ENCODE measurements at regions not wholly inside any gene's neighbourhood (a gene's known extent, or its start where the extent isn't known, plus 50 kb on each side); places are given as distances from the start of the nearest gene placed in this dataset.
"Not testable (repeated sequence)": the region's sequence is repeated elsewhere in the genome, so short reads cannot be mapped to it uniquely, and the experiment has no call there.

DNA sequence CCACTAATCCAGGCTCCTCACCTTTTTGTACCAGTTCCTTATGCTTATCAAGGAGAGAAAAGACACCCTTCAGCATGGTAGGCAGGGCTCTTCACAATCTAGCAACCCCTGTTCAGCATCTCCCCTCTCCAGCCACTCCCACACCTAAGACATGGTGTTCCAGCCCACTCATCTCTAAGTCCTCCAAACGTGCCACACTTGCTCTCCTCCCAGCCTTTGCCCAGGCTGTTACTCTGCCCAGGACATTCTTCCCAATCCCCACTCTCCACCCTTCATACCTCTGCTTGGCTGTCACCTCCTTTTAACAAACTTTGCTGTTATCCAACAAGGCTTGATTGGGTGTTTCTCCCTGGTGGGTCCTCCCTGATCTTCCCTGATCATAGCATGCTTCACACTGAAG lies 270.6 kb upstream of the CHAC2 start:
- Mint-ChIP-seq H3K9me3 (no peaks in the 10 kb centered on the region), H3K27ac (no peak overlapping the region), H3K27me3 (no peaks in the 10 kb centered on the region), H3K4me1 (ENCODE audit: low read depth in 2 of 2) (no peaks in the 10 kb centered on the region), H3K36me3 (no peaks in the 10 kb centered on the region), H3K4me3 (no peak overlapping the region)
- ATAC-seq, result no peak
- DNase-seq (ENCODE audit: low spot score), result no peak

DNA sequence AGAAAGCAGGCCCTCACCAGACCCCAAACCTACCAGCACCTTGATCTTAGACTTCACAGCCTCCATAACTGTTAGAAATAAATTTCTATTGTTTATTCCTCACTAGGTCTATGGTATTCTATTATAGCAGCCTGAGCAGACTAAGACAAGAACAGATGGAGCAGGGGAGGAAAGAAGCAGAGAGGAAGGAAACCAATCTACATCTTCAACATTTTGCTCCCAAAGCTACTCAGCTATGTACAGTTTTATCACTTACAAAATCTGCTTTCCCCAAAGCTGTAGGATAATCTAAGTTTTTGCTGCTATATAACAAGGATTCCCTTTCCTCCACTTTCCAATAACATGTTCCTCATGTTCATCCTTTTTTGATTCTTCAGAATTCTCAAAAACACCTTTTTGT lies 274.4 kb upstream of the CHAC2 start:
- Mint-ChIP-seq H3K27me3 (no peaks in the 10 kb centered on the region), H3K36me3 (no peaks in the 10 kb centered on the region), H3K9me3 (peaks cover 3% of the 10 kb centered on the region), H3K4me1 (ENCODE audit: low read depth in 2 of 2) (no peaks in the 10 kb centered on the region), H3K27ac (no peak overlapping the region), H3K4me3 (no peak overlapping the region)
- ATAC-seq (no peak), DNase-seq (ENCODE audit: low spot score) (no peak)

DNA sequence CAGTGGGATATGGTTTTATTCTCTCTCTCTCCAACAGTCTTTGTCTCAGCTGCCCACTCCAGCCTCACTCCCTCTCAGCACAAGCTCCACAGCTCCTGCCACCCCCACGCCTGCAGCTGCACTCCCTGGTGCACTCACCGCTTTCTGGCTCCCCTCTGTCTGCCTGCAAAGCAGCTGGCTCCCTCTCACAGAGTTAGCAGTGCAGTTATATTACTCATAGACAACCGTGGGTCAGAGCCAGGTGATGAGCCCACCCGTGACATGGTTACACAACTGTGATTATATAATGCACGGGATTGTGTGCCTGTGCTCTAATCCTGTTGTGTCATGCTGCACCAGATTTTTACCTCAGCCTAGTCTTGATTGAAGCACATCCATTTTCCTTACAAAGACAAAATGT lies 276.9 kb upstream of the CHAC2 start:
- H3K27me3 Mint-ChIP-seq, result no peaks in the 10 kb centered on the region
- H3K4me1 Mint-ChIP-seq (ENCODE audit: low read depth in 2 of 2), result no peaks in the 10 kb centered on the region
- DNase-seq (ENCODE audit: low spot score), result no peak
- peaks cover 3% of the 10 kb centered on the region for H3K9me3 Mint-ChIP-seq
- no peaks in the 10 kb centered on the region for H3K36me3 Mint-ChIP-seq
- H3K4me3 Mint-ChIP-seq, result no peak overlapping the region
- H3K27ac Mint-ChIP-seq, result no peak overlapping the region
- no peak for ATAC-seq

DNA sequence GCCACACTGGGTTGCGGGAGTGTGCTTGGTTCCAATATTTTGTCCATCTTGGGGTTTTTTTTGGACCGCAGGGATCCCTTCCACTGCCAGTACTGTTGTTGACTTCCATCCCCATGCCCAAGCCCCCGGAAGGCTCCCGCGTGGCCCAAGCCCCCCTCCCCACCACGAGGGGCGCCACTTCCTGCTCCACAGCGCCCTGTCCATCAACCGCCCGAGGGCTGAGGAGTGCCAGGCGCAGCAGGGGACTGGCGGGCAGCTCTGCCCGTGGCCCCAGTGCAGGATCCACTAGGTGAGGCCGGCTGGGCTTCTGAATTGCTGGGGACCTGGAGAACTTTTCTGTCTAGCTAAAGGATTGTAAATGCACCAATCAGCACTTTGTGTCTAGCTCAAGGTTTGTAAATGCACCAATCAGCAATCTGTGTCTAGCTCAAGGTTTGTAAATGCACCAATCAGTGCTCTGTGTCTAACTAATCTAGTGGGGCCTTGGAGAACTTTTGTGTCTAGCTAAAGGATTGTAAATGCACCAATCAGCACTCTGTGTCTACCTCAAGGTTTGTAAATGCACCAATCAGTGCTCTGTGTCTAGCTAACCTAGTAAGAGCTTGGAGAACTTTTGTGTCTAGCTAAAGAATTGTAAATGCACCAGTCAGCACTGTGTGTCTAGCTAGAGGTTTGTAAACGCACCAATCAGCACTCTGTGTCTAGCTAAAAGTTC lies 281.3 kb upstream of the CHAC2 start:
- not testable (repeated sequence) for DNase-seq (ENCODE audit: low spot score); H3K27me3 Mint-ChIP-seq; H3K27ac Mint-ChIP-seq; H3K4me1 Mint-ChIP-seq (ENCODE audit: low read depth in 2 of 2); H3K36me3 Mint-ChIP-seq; H3K4me3 Mint-ChIP-seq; ATAC-seq; H3K9me3 Mint-ChIP-seq

DNA sequence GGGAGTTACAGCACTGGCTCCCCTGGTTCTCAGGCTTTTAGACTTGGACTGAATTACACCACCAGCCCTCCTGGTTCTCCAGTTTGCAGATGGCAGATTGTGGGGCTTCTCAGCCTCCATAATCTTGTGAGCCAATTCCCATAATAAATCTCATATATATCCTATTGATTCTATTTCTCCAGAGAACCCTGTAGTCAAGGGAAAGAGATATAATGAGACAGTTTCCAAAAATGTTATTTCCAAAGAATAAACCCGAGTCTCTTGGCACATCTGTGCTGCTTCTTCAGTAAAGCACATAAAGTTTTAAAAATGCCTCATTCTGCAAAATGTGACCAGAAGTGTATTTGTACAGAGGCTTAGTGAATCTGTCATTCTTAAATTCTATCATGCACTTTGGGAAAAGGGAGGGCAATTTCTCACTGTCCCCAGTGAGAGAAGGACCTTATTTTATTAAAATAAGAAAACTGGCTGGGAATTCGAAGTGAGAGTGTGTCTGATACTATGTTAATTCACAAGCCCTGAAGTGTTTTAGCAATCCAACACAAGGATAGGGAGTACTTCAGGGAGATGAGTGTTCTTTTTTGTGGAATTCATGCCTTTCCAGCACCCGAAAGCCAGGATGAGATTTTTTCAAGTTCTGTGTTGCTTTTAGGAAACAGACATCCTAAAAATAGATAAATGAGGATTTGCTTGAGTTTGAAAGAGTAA lies 282.4 kb upstream of the CHAC2 start:
- no peak for DNase-seq (ENCODE audit: low spot score)
- no peaks in the 10 kb centered on the region for H3K36me3 Mint-ChIP-seq
- H3K4me3 Mint-ChIP-seq, result no peak overlapping the region
- no peak overlapping the region for H3K27ac Mint-ChIP-seq
- ATAC-seq, result no peak
- peaks cover 3% of the 10 kb centered on the region for H3K9me3 Mint-ChIP-seq
- H3K4me1 Mint-ChIP-seq (ENCODE audit: low read depth in 2 of 2), result no peaks in the 10 kb centered on the region
- no peaks in the 10 kb centered on the region for H3K27me3 Mint-ChIP-seq

DNA sequence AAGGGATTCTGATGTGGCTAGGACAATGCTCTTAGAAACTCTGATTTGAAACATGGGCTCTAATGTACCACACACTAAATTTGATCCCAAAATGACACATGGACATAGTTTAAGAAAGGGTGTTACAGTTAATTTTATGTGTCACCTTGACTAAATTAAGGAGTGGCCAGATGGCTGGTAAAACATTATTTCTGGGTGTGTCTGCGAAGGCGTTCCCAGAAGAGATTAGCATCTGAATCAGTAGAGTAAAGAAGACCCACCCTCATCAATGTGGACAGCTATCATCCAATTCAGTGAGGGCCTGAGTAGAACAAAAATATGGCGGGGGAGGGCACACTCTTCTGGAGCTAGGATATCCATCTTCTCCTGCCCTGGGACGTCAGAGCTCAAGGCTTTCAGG lies 283.1 kb upstream of the CHAC2 start:
- no peaks in the 10 kb centered on the region for H3K27me3 Mint-ChIP-seq
- no peak overlapping the region for H3K27ac Mint-ChIP-seq
- peaks cover 3% of the 10 kb centered on the region for H3K9me3 Mint-ChIP-seq
- ATAC-seq (no peak), DNase-seq (ENCODE audit: low spot score) (no peak)
- H3K4me3 Mint-ChIP-seq, result no peak overlapping the region
- H3K4me1 Mint-ChIP-seq (ENCODE audit: low read depth in 2 of 2), result no peaks in the 10 kb centered on the region
- no peaks in the 10 kb centered on the region for H3K36me3 Mint-ChIP-seq

DNA sequence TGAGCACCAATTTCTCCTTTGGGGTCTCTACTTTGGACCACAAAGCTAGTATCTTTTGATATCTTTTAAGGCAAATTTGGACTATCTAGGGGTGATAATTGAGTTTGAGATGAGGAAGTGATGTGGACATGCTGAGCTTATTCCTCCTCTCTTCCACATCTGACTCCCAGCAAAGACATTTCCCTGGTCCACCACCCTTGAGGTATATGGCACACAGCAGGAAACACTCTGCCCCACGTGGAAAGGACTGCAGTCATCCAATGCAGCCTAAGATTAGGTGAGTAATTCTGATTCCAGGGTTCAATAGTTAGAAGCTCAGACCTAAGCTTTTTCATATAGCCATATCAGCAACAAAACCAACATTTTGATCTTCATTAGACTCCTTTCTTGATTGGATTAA lies 290.1 kb upstream of the CHAC2 start:
- Mint-ChIP-seq H3K4me1 (ENCODE audit: low read depth in 2 of 2) (no peaks in the 10 kb centered on the region), H3K4me3 (no peak overlapping the region)

DNA sequence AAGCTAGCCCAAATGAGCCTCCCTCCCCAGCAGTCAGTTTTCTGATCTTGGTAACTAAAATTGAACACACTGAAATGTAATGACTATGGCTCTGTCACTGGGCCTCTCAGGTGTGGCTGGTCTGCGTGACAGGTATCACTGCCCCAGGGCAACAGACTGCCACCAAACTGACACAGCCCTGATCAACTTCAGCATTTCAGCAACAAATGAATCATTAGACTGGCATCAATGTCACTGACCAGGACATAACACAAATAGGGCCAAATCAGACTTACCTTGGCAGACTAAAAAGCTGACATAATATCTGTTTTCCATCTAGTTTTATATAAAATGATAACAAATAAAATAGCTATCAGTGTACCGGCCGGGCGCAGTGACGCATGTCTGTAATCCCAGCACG lies 290.8 kb upstream of the CHAC2 start:
- no peaks in the 10 kb centered on the region for H3K4me1 Mint-ChIP-seq (ENCODE audit: low read depth in 2 of 2)
- no peak overlapping the region for H3K4me3 Mint-ChIP-seq
- no peak for DNase-seq (ENCODE audit: low spot score)
- no peak overlapping the region for H3K27ac Mint-ChIP-seq
- no peaks in the 10 kb centered on the region for H3K9me3 Mint-ChIP-seq
- H3K36me3 Mint-ChIP-seq, result no peaks in the 10 kb centered on the region
- H3K27me3 Mint-ChIP-seq, result peaks cover 0 to 3% of the 10 kb centered on the region in 2 donors
- no peak for ATAC-seq

More for the DNA sequence above, 290.1 kb upstream of the CHAC2 start:
- no peak for ATAC-seq
- Mint-ChIP-seq H3K36me3 (no peaks in the 10 kb centered on the region), H3K9me3 (peaks cover 3% of the 10 kb centered on the region), H3K27me3 (peaks cover 0 to 3% of the 10 kb centered on the region in 2 donors), H3K27ac (no peak overlapping the region)
- DNase-seq (ENCODE audit: low spot score), result no peak

DNA sequence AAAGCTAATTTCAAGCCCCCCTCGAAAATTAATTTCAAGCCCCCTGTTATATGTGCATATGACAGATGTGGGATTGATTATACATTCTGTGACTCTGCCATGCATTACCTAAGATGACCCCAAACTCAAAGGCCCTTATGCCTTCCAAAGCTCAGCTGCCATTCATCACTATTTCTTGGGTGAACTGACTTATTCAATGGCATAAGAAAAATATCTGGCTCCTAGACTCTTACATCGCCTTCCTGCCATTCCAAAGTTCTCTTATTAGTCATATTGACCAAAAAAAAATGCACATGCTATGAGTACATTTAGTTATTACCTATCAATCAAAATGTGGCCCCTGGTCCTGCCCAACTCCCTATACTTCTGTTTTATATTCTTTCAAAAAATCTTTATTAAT lies 291.8 kb upstream of the CHAC2 start:
- H3K36me3 Mint-ChIP-seq, result no peaks in the 10 kb centered on the region
- peaks cover 0 to 3% of the 10 kb centered on the region in 2 donors for H3K27me3 Mint-ChIP-seq
- no peaks in the 10 kb centered on the region for H3K4me1 Mint-ChIP-seq (ENCODE audit: low read depth in 2 of 2)
- ATAC-seq, result no peak
- no peak for DNase-seq (ENCODE audit: low spot score)
- no peak overlapping the region for H3K4me3 Mint-ChIP-seq
- H3K27ac Mint-ChIP-seq, result no peak overlapping the region
- H3K9me3 Mint-ChIP-seq, result no peaks in the 10 kb centered on the region

DNA sequence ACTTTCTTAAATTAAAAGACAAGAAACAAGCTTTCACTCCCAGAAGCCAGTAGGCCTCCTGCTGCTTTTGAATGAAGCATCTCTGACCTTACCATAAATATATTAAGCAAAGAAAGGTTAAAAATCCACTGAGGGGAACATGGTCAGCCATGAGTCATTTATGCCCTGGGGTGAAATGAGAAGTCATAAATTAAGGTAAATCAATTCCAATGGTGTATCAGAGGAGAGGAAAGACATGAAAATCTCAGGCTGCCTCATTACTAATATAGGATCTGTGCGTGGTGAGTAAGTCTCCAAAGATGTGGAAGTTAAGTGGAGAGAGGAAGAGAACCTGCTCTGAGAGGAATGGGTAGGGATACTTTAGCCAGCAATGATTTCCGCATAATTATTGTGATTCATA lies 292.3 kb upstream of the CHAC2 start:
- no peak for DNase-seq (ENCODE audit: low spot score)
- Mint-ChIP-seq H3K27ac (no peak overlapping the region), H3K4me1 (ENCODE audit: low read depth in 2 of 2) (no peaks in the 10 kb centered on the region), H3K27me3 (peaks cover 0 to 3% of the 10 kb centered on the region in 2 donors), H3K9me3 (no peaks in the 10 kb centered on the region), H3K36me3 (no peaks in the 10 kb centered on the region), H3K4me3 (no peak overlapping the region)
- no peak for ATAC-seq

DNA sequence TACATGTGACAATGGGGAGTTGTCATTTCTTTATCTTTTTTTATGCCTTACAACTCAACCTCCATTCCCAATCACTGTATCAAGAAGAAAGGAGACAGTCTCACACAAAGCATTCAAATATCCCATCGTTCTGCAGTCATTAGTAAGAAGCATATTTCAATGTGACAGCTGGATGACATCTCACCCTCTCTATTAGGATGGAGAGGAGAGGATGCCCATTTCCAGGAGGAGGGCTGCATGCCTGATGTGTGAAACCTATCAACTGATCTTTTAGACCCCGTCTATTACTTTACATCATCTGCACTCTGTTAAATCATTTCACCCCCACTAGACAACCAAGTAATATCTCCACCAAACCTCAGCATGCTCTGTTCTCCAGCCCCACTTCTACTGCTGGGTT lies 292.7 kb upstream of the CHAC2 start:
- H3K4me3 Mint-ChIP-seq, result no peak overlapping the region
- H3K4me1 Mint-ChIP-seq (ENCODE audit: low read depth in 2 of 2), result no peaks in the 10 kb centered on the region
- no peak overlapping the region for H3K27ac Mint-ChIP-seq
- H3K36me3 Mint-ChIP-seq, result no peaks in the 10 kb centered on the region
- H3K27me3 Mint-ChIP-seq, result peaks cover 0 to 3% of the 10 kb centered on the region in 2 donors
- ATAC-seq (no peak), DNase-seq (ENCODE audit: low spot score) (no peak)
- H3K9me3 Mint-ChIP-seq, result no peaks in the 10 kb centered on the region

DNA sequence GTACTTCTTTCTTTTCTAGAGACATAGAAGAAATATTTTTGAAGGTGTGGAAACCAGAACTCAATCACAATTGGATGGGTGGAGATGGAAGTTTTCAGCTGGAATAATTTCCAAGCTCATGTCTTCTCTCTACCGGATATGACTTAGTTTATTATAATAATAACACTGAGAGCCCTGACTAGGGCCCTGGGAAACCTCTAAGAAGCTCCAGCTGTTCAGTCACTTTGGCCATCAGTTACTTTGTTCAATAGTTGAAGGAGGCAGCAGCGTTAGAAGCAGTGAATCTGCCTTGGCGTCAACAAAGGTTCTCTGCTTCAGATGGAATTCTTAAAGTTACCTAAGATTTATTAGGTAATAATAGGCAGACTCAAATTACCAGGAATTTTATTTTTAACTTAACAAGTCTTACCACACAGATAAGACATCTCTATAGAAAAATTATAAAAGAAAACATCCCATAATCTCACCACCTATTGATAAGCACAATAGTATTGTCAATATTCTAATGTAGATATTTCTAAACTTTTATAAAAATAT lies 293.8 kb upstream of the CHAC2 start:
- no peaks in the 10 kb centered on the region for H3K4me1 Mint-ChIP-seq (ENCODE audit: low read depth in 2 of 2)
- H3K27ac Mint-ChIP-seq, result no peak overlapping the region
- DNase-seq (ENCODE audit: low spot score) (no peak), ATAC-seq (no peak)
- no peaks in the 10 kb centered on the region for H3K9me3 Mint-ChIP-seq
- no peaks in the 10 kb centered on the region for H3K36me3 Mint-ChIP-seq
- no peak overlapping the region for H3K4me3 Mint-ChIP-seq
- peaks cover 0 to 3% of the 10 kb centered on the region in 2 donors for H3K27me3 Mint-ChIP-seq

DNA sequence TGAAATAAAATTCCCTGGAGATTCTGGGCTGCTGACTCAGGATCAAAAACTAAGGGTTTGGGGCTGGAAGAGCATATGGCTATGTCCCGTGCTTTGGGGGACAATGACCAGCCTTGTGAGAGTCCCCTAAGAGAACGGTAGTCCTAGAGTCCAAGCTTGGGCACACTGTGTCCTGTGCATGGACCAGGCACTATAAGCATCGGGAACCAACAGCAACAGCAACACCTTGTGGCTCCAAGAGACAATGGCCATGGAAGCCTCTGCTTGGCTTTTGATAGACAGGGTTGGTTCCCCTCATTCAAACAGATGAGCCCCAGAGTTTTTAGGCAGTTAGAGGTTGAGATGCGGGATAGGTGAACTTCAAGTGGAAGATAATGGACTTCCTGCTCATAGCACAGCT lies 294.4 kb upstream of the CHAC2 start:
- no peak overlapping the region for H3K4me3 Mint-ChIP-seq
- peaks cover 0 to 3% of the 10 kb centered on the region in 2 donors for H3K27me3 Mint-ChIP-seq
- no peak overlapping the region for H3K27ac Mint-ChIP-seq
- H3K36me3 Mint-ChIP-seq, result no peaks in the 10 kb centered on the region
- no peak for ATAC-seq
- no peak for DNase-seq (ENCODE audit: low spot score)
- no peaks in the 10 kb centered on the region for H3K9me3 Mint-ChIP-seq
- no peaks in the 10 kb centered on the region for H3K4me1 Mint-ChIP-seq (ENCODE audit: low read depth in 2 of 2)

DNA sequence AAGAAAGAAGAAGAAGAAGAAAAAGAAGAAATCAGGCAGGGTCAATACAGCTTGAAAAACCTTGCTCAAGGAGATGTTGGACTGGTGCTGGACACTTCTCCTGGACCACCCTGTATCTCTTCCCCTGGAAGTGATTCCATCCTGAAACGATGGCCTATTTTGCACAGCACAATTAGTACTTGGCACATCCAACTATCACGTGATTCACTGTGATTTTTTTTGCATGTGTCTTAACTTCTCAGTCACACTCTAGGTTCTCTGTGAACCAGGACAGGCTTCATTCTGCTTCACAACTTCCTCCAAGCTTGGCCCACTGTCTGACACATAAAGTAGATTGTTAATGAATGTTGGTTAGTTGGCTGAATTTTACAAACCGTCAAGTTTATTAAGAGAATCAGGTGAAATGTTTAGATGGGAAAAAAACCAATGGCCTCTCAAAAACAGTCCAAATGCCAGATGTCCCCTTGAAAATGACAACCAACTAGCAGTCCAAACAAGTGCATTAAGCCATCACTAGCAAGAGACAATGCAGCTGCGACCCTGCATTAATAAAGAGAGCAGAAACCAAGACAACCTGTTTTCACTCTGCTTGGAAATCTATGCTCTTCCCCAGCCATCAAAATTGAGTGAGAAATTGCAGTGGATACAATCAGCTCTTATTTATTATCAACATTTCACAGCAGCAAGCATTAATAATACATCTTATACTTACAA lies 300.0 kb upstream of the CHAC2 start:
- no peak for DNase-seq (ENCODE audit: low spot score)
- Mint-ChIP-seq H3K27me3 (no peaks in the 10 kb centered on the region), H3K4me1 (ENCODE audit: low read depth in 2 of 2) (no peaks in the 10 kb centered on the region)

More for the DNA sequence above, 300.0 kb upstream of the CHAC2 start:
- H3K4me3 Mint-ChIP-seq, result no peak overlapping the region
- no peak for ATAC-seq
- H3K9me3 Mint-ChIP-seq, result no peaks in the 10 kb centered on the region
- no peaks in the 10 kb centered on the region for H3K36me3 Mint-ChIP-seq
- H3K27ac Mint-ChIP-seq, result no peak overlapping the region

Measured in natural killer cell treated with Interleukin-12 subunit alpha and Interleukin-12 subunit beta and Interleukin-15 and Interleukin-18, amount 100 ng/mL, for 72 hours (primary cell).